ENCODE measurements at regions not wholly inside any gene's neighbourhood (a gene's known extent, or its start where the extent isn't known, plus 50 kb on each side); places are given as distances from the start of the nearest gene placed in this dataset.

GRCh38 chr4:189267312-189267965, 673.2 kb upstream of the FRG1 start:
- DNase-seq (ENCODE audit: low spot score): no peak

DNA sequence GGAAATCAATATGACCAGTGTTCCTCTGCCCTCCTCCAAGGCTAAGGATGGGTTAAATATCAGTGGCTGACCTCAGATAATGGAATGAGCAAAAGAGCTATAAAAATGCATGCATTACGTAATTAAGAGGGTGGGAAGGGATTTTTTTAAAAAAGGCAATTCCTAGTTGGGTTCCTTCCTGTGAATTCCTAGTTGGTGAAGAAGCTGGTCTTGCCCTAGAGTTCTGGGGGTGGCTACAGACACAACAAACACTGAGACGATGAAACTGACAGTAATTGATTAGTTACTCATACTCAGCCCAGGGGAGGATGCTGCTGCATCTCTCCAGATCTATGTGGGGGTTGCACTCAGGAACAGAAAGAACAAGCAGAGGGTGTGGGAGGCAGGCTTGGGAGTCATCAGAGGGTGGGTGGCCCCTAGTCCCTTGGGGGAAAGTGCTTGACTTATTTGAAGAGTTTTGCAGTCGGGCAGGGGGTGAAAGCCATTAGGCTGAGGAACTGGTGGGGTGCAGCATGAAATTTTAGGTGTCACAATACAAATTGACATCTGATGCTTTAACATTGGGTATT, 662.0 kb upstream of the FRG1 start:
- no peak for DNase-seq (ENCODE audit: low spot score)

DNA sequence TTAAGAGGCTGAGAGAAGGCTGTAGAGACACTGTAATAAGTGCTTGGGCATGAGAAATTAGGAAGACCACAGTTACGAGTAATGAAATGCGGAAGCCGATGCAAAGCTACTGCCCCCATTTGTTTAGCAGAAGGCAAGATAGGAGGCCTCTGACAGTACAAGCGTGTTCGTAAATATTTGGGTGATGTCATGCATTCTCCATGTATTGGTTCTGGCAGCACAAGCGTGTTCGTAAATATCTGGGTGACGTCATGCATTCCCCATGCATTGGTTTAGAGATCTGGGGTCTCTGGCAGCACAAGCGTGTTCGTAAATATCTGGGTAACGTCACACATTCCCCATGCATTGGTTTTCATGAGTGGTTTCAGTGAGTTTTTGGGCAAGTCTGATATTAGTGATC, 661.5 kb upstream of the FRG1 start:
- DNase-seq (ENCODE audit: low spot score): no peak

- DNase-seq (ENCODE audit: low spot score): no peak
Measured at GRCh38 chr4:189285377-189285776, 655.3 kb upstream of the FRG1 start.

DNA sequence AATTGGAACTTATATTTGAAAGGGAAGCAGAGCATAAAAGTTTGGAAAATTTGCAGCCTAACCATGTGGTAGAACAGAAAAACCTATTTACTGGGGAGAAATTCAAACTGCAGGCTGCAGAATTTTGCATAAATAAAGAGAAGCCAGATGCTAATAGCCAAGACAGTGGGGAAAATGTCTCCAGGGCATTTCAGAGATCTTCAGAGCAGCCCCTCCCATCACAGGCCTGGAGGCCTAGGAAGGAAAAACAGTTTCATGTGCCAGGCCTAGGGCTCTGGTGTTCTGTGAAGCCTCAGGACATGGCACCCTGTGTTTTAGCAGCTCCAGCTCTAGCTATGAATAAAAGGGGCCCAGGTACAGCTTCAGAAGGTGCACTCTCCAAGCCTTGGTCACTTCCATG, 648.7 kb upstream of the FRG1 start:
- DNase-seq (ENCODE audit: low spot score): no peak

GRCh38 chr4:189293459-189293858, 647.2 kb upstream of the FRG1 start:
- no peak for DNase-seq (ENCODE audit: low spot score)

DNA sequence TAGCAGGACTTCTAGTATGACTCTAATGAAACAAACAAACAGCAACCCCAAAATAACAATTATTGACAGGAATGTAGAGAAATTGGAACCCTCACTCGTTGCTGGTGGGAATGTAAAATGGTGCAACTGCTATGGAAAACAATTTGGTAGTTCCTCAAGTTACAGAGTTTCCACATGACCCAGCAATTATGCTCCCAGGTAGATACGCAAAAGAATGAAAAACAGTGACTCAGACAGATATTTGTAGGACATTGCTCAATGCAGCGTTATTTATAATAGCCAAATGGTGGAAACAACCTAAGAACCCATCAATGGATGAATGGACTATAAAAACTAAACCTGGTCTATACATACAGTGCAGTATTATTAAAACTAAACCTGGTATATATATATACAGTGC, 646.1 kb upstream of the FRG1 start:
- DNase-seq (ENCODE audit: low spot score): no peak

- no peak for DNase-seq (ENCODE audit: low spot score)
Measured at GRCh38 chr4:189299706-189300105, 641.0 kb upstream of the FRG1 start.

DNA sequence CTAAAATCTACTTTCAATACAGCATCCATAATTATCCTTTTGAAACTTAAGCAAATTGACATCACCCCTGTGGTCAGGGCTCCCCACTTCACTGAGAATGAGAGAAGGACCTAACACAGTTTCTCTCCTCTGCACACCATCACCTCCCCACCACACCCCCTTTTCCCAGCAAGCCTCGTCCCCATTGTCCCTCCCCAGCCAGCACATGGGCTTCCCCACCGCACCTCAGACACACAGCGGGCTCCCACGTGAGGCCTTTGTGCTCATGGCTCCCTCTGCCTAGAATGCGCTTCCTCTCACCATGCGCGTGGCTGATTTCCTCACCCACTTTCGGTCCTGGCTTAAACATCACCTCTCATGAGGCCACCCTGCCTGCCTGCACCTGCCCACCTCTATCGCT, 639.0 kb upstream of the FRG1 start:
- no peak for DNase-seq (ENCODE audit: low spot score)

- DNase-seq (ENCODE audit: low spot score): no peak
Measured at GRCh38 chr4:189302719-189303118, 638.0 kb upstream of the FRG1 start.

GRCh38 chr4:189304167-189304566, 636.5 kb upstream of the FRG1 start:
- no peak for DNase-seq (ENCODE audit: low spot score)

GRCh38 chr4:189304809-189305208, 635.9 kb upstream of the FRG1 start:
- DNase-seq (ENCODE audit: low spot score): no peak

GRCh38 chr4:189305500-189305899, 635.2 kb upstream of the FRG1 start:
- no peak for DNase-seq (ENCODE audit: low spot score)

- no peak for DNase-seq (ENCODE audit: low spot score)
Measured at GRCh38 chr4:189311251-189311650, 629.4 kb upstream of the FRG1 start.

DNA sequence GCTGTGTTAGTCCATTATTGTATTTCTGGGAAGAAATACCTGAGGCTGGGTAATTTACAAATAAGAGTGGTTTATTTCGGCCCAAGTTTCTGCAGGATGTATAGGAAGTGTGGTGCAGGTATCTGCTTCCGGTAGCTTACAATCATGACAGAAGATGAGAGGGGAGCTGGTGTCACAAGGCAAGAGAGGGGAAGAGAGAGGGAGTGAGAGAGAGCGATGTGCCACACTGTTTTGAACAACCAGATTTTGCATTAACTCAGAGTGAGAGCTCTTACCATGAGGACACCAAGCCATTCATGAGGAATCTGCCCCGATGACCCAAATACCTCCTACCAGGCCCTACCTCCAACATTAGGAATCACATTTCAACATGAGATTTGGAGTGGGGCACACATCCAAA, 627.6 kb upstream of the FRG1 start:
- DNase-seq (ENCODE audit: low spot score): no peak

DNA sequence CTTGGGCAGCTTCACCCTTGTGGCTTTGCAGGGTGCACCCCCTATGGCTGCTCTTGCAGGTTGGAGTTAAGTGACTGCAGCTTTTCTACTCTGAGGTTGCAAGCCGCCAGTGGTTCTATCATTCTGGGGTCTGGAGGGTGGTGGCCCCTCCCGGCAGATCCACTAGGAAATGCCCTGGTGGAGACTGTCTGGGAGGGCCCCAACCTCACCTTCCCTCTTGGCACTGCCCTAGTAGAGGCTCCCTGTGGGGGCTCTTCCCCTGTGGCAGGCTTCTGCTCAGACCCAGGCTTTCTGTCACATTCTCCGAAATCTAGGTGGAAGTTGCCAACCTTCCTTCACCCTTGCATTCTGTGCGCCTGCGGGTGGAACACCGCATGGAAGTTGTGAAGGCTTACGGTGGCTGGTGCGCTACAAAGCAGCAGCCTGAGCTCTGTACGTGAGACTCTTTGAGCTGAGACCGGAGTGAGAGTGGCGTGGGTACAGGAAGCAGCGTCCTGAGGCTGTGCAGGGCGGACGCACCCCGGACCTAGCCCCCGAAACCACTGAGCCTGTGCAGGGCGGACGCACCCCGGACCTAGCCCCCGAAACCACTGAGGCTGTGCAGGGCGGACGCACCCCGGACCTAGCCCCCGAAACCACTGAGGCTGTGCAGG, 626.7 kb upstream of the FRG1 start:
- DNase-seq (ENCODE audit: low spot score): no peak

- DNase-seq (ENCODE audit: low spot score): no peak
Measured at GRCh38 chr4:189322426-189322825, 618.2 kb upstream of the FRG1 start.

- DNase-seq (ENCODE audit: low spot score): no peak
Measured at GRCh38 chr4:189341881-189342280, 598.8 kb upstream of the FRG1 start.

- no peak for DNase-seq (ENCODE audit: low spot score)
Measured at GRCh38 chr4:189355590-189355989, 585.1 kb upstream of the FRG1 start.

DNA sequence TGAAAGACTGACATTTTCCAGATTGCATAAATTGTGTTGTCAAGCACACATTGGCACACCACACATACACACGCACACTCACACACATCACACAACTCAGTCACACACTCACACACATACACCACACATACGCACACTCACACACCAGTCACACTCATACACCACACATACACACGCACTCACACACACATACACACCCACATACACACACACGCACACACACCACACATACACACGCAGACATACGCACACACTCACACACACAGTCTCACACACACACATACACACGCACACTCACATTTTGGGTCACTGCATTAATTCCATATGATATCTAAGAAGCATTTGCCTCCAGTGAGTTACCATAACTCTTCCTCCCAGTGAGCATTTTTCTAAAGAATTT, 578.3 kb upstream of the FRG1 start:
- no peak for DNase-seq (ENCODE audit: low spot score)

DNA sequence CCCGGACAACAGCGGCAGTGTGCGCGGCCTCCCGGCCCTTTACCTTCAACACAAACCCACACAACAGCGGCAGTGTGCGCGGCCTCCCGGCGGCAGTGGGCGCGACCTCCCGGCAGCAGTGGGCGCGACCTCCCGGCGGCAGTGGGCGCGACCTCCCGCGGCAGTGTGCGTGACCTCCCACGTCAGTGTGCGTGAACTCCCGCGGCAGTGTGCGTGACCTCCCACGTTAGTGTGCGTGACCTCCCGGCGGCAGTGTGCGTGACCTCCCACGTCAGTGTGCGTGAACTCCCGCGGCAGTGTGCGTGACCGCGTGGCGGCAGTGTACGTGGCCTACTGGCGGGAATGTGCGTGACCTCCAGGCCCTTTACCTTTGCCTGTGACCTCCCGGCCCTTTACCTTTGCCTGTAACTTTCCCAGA, 576.6 kb upstream of the FRG1 start:
- no peak for DNase-seq (ENCODE audit: low spot score)

DNA sequence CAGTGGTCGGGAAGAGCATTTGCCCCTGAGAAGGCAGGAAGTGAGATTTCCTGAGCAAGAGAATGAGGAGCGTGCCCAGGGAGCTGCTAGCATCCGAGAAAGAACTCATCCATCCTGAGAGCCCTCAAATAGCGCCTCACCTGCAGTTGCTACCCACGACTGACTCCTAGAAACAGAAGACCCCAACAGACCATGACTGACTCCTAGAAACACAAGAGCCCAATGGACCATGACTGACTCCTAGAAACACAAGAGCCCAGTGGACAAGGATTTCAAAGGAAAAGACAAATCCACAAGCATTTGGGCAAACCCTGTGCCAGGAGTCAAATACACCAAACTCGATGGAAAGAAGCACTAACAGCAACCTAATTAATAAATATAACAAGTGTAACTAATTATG, 575.2 kb upstream of the FRG1 start:
- no peak for DNase-seq (ENCODE audit: low spot score)

- no peak for DNase-seq (ENCODE audit: low spot score)
Measured at GRCh38 chr4:189367832-189368231, 572.8 kb upstream of the FRG1 start.

DNA sequence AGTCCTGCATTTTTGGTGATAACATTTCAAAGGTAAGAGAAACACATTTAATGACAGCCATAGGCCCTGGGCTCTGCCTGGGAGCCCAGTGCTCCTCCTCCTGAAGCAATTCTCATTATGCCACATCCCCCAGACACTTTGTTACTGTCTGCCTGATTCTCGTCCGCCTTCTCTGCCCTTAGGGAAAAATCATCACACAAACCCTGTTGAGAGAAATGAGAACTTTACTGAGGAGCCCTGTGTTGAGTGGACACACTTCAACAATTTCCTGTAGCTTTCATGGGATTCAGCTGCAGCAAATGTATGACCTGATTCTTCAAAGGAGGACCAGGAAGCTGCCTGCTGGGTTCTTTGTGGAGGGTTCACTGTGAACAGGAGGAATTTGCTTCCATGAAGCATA, 566.5 kb upstream of the FRG1 start:
- no peak for DNase-seq (ENCODE audit: low spot score)

Data from left forelimb (tissue), 1 donor.